ENCODE measurements at regions not wholly inside any gene's neighbourhood (a gene's known extent, or its start where the extent isn't known, plus 50 kb on each side); places are given as distances from the start of the nearest gene placed in this dataset.

DNA sequence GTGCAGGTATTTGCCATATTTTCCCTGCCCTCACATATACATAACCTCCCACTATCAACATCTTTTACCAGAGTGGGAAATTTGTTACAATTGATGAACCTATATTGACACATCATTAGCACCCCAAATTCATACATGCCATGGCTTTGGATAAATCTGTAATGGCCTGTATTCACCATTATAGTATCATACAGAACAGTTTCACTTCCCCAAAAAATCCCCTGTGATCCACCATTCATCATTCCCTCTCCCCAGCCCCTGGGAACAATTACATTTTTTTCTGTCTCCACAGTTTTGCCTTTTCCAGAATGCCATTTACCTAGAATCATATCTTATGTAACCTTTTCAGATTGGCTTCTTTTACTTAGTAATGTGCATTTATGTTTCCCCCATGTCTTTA, 494.5 kb downstream of the RNF144A start:
- Mint-ChIP-seq H3K4me3 (ENCODE audit: unreplicated experiment) (no peak overlapping the region), H3K9me3 (ENCODE audit: unreplicated experiment) (no peaks in the 10 kb centered on the region), H3K4me1 (ENCODE audit: unreplicated experiment) (no peaks in the 10 kb centered on the region), H3K27me3 (ENCODE audit: unreplicated experiment) (peaks cover 10% of the 10 kb centered on the region), H3K36me3 (ENCODE audit: unreplicated experiment) (no peaks in the 10 kb centered on the region), H3K27ac (ENCODE audit: unreplicated experiment) (no peak overlapping the region)
- DNase-seq (ENCODE audit: extremely low spot score, unreplicated experiment) = no peak
- TF ChIP-seq, protein P1, sequence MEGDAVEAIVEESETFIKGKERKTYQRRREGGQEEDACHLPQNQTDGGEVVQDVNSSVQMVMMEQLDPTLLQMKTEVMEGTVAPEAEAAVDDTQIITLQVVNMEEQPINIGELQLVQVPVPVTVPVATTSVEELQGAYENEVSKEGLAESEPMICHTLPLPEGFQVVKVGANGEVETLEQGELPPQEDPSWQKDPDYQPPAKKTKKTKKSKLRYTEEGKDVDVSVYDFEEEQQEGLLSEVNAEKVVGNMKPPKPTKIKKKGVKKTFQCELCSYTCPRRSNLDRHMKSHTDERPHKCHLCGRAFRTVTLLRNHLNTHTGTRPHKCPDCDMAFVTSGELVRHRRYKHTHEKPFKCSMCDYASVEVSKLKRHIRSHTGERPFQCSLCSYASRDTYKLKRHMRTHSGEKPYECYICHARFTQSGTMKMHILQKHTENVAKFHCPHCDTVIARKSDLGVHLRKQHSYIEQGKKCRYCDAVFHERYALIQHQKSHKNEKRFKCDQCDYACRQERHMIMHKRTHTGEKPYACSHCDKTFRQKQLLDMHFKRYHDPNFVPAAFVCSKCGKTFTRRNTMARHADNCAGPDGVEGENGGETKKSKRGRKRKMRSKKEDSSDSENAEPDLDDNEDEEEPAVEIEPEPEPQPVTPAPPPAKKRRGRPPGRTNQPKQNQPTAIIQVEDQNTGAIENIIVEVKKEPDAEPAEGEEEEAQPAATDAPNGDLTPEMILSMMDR (IDR thresholded peaks at IDR 0.05) = no peak

DNA sequence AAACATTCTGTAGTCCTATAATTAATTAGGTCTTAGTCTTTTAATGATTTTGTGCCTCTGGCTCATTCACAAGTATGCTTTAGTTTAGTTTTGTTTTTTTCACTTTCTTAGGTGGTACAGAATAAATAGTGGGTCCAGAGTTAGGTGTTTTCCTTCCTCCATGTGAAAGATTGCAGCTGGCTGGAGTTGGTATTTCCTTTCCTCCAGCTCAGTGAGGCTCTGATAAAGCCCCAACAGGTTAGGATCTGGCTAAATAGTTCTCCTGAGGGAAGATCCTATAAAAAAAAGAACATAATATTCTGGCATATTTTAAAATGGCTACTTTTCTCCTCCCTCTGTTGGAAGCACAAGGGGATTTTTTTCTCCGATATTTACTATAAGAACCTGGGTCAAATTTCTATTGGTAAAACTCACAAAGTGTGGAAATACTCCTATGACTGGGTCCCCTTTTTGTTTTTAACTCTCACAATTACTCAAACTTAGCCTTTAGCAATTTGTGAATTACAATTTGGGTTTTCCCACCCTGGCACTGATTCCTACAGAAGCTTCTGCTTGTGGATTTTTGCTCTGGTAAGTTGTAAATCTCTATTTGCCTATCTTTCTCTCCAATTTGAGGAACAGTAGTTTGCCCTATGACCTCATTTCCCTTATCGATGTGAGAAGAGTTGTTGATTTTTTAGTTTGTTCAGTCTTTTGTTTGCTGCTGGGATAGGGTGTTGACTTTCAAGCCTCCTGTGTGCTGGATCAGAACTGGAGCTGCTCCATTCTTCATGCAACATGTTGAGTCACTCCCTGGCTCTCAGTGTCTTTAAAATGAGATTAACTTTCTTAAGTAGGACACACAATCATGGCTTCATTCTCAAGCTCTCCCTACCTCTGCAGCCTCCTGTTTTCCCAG, 500.9 kb downstream of the RNF144A start:
- Mint-ChIP-seq H3K27me3 (ENCODE audit: unreplicated experiment) (peaks cover 28% of the 10 kb centered on the region), H3K4me3 (ENCODE audit: unreplicated experiment) (no peak overlapping the region), H3K27ac (ENCODE audit: unreplicated experiment) (no peak overlapping the region)

DNA sequence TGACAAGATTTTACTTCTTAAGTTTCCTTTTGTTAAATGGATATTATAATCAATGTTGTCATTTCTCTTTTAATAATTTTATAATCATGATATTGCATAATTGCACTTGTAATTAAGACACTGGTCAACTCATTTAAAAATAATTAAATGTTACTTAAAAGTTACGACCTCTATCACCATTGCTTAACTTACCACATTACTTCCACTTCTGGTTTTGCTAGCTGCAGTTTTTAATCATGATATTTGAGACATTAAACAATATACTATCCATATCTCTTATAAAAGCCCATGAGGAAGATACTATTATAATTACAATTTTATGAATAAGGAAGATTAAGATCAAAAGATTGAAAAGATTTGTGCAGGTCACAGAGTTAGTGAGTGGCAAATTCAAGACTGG, 502.0 kb downstream of the RNF144A start:
- Mint-ChIP-seq H3K36me3 (ENCODE audit: unreplicated experiment) (no peaks in the 10 kb centered on the region), H3K27ac (ENCODE audit: unreplicated experiment) (no peak overlapping the region), H3K9me3 (ENCODE audit: unreplicated experiment) (no peaks in the 10 kb centered on the region), H3K27me3 (ENCODE audit: unreplicated experiment) (peaks cover 27% of the 10 kb centered on the region), H3K4me3 (ENCODE audit: unreplicated experiment) (no peak overlapping the region), H3K4me1 (ENCODE audit: unreplicated experiment) (no peaks in the 10 kb centered on the region)
- TF ChIP-seq, protein P1 (IDR thresholded peaks at IDR 0.05) = no peak
- no peak for DNase-seq (ENCODE audit: extremely low spot score, unreplicated experiment)

More for the DNA sequence above, 500.9 kb downstream of the RNF144A start:
- TF ChIP-seq, protein P1 (IDR thresholded peaks at IDR 0.05) = no peak
- no peak for DNase-seq (ENCODE audit: extremely low spot score, unreplicated experiment)
- Mint-ChIP-seq H3K9me3 (ENCODE audit: unreplicated experiment) (no peaks in the 10 kb centered on the region), H3K4me1 (ENCODE audit: unreplicated experiment) (no peaks in the 10 kb centered on the region), H3K36me3 (ENCODE audit: unreplicated experiment) (no peaks in the 10 kb centered on the region)

DNA sequence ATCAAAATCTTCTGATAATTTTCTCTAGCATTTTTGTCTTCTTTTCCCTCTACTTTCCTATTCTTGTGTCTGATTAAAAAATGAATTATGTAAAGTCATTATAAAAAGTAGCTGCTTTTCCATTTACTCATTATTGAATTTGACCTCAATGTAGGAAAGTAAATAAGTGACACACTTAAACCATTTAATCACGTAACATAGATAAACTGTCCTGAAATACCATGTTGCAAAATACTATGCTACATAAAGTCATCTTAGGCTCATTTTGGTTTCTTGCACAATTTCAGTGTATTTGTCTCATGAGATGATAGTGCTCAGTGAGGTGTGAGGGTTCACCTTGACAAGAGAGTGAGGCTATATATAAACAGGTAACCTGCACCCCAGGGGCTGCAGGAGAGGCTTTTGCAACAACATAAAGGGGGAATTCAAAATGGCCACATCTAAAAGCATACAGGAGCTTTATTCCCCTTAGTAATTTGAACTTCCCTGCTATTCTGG, 502.7 kb downstream of the RNF144A start:
- H3K36me3 Mint-ChIP-seq (ENCODE audit: unreplicated experiment) = no peaks in the 10 kb centered on the region
- peaks cover 27% of the 10 kb centered on the region for H3K27me3 Mint-ChIP-seq (ENCODE audit: unreplicated experiment)
- TF ChIP-seq, protein P1 (IDR thresholded peaks at IDR 0.05) = no peak
- H3K4me1 Mint-ChIP-seq (ENCODE audit: unreplicated experiment) = no peaks in the 10 kb centered on the region
- H3K27ac Mint-ChIP-seq (ENCODE audit: unreplicated experiment) = no peak overlapping the region
- H3K9me3 Mint-ChIP-seq (ENCODE audit: unreplicated experiment) = no peaks in the 10 kb centered on the region
- DNase-seq (ENCODE audit: extremely low spot score, unreplicated experiment) = no peak
- H3K4me3 Mint-ChIP-seq (ENCODE audit: unreplicated experiment) = no peak overlapping the region

DNA sequence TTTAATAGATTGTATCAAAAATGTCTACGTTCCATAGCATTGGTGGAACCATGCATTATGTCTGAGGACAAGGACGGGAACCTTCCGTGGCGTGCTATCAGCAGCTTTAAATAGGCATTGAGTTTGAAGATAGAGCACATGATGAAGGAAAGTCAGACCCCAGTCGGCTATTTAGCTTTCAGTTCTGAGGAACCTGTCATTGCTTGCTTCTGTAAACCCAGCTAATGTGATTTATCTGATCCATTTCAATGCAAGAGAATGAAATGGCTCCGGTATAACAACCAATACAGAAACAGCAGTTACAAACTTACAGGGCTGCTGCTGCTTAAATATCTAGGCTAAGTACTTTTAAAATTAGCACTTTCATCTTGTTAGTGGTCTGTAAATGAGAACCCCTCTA, 503.3 kb downstream of the RNF144A start:
- H3K36me3 Mint-ChIP-seq (ENCODE audit: unreplicated experiment) = no peaks in the 10 kb centered on the region
- TF ChIP-seq, protein P1 (IDR thresholded peaks at IDR 0.05) = no peak
- H3K4me3 Mint-ChIP-seq (ENCODE audit: unreplicated experiment) = no peak overlapping the region
- no peaks in the 10 kb centered on the region for H3K4me1 Mint-ChIP-seq (ENCODE audit: unreplicated experiment)
- no peak for DNase-seq (ENCODE audit: extremely low spot score, unreplicated experiment)
- H3K27me3 Mint-ChIP-seq (ENCODE audit: unreplicated experiment) = peaks cover 29% of the 10 kb centered on the region
- H3K9me3 Mint-ChIP-seq (ENCODE audit: unreplicated experiment) = no peaks in the 10 kb centered on the region
- H3K27ac Mint-ChIP-seq (ENCODE audit: unreplicated experiment) = no peak overlapping the region
